Endothelial cell of umbilical vein (primary cell): ENCODE measurements at regions not wholly inside any gene's neighbourhood (a gene's known extent, or its start where the extent isn't known, plus 50 kb on each side); places are given as distances from the start of the nearest gene placed in this dataset.

ENCODE experiments used
- BruUV-seq: library from RNA; stranded (reverse); fragments of 400-500 nt; replicated peaks from 2 replicates; lab custom pipeline; 2021; lab: Mats Ljungman, UMichigan
- CTCF ChIA-PET: fragments of 300-600, 350-600 bp; sonication (Branson Sonifier 250); formaldehyde crosslinking; loops from one replicate; lab custom pipeline; 2021; ENCODE audit warnings: antibody characterized with exemption, inconsistent platforms; lab: Charles Lee
- POLR2A ChIA-PET: fragments of 300-600, 350-600 bp; sonication (Branson Sonifier 250); formaldehyde crosslinking; loops from one replicate; lab custom pipeline; 2021; ENCODE audit warnings: antibody characterized with exemption, inconsistent platforms; lab: Charles Lee
- DNase-seq: peaks from one replicate; pipeline ENCODE4 v3.0.0-alpha.2; 2011; ENCODE audit warnings: low read depth, low spot score
- FAIRE-seq: peaks from 2 replicates; lab custom pipeline; 2011; peaks lifted over from hg19 to GRCh38; lab: Jason Lieb, UNC
- H2AFZ ChIP-seq: 2 replicates; pipeline ENCODE4 v1.6.0; 2012; ENCODE audit warnings: low read depth, low read length, control low read depth, inconsistent platforms
- H3K27ac ChIP-seq: 2 replicates; pipeline ENCODE4 v1.5.1; 2011; ENCODE audit warnings: low read depth, mild to moderate bottlenecking, control low read depth, low read length, moderate library complexity; ENCODE audit not compliant: insufficient read depth
- H3K27me3 ChIP-seq, 2 experiments: 2 replicates each; pipeline versions ENCODE4 v1.6.0 to v1.6.1; 2011; ENCODE audit warnings: low read length in 2 of 2, mixed read lengths in 1 of 2; ENCODE audit not compliant: control insufficient read depth in 2 of 2, insufficient read depth in 2 of 2
- H3K36me3 ChIP-seq, 2 experiments: 2 replicates in 1 of 2; 3 replicates in 1 of 2; pipeline ENCODE4 v1.5.1; 2011; ENCODE audit warnings: low read length in 2 of 2, mild to moderate bottlenecking in 1 of 2, moderate library complexity in 1 of 2; ENCODE audit not compliant: control insufficient read depth in 2 of 2, insufficient read depth in 2 of 2; ENCODE audit errors: extremely low read depth in 1 of 2
- H3K4me1 ChIP-seq: 3 replicates; pipeline ENCODE4 v1.5.1; 2011; ENCODE audit warnings: mild to moderate bottlenecking, low read length; ENCODE audit not compliant: control insufficient read depth, insufficient read depth; ENCODE audit errors: extremely low read depth
- H3K4me2 ChIP-seq: 2 replicates; pipeline ENCODE4 v1.6.1; 2011; ENCODE audit warnings: low read length, control low read depth, mixed read lengths; ENCODE audit not compliant: insufficient read depth
- H3K4me3 ChIP-seq, 3 experiments: fragments of 200-600 bp in 1 of 3; sonication (generic), shearing (Covaris generic) in 1 of 3; replicated peaks in 1 of 3; 2 replicates each; pipeline ENCODE4 v1.5.1; 2011 to 2016; ENCODE audit warnings: control low read depth in 3 of 3, low read length in 3 of 3, mild to moderate bottlenecking in 2 of 3, inconsistent platforms in 1 of 3, low read depth in 1 of 3, moderate library complexity in 1 of 3; ENCODE audit not compliant: insufficient read depth in 1 of 3
- H3K79me2 ChIP-seq: 2 replicates; pipeline ENCODE4 v1.6.0; 2012; ENCODE audit warnings: low read length, inconsistent platforms; ENCODE audit not compliant: control insufficient read depth, insufficient read depth
- H3K9ac ChIP-seq: replicated peaks from 2 replicates; pipeline ENCODE3; 2011; ENCODE audit warnings: low read length, control low read depth; ENCODE audit not compliant: insufficient read depth; ENCODE audit errors: extremely low read depth
- H3K9me1 ChIP-seq: replicated peaks from 3 replicates; pipeline ENCODE4 v1.6.0; 2011; ENCODE audit warnings: mild to moderate bottlenecking, low read length; ENCODE audit not compliant: control insufficient read depth, insufficient read depth; ENCODE audit errors: extremely low read depth
- H3K9me3 ChIP-seq: replicated peaks from 2 replicates; pipeline ENCODE4 v1.5.1; 2012; ENCODE audit warnings: low read length, inconsistent platforms; ENCODE audit not compliant: control insufficient read depth, insufficient read depth
- H4K20me1 ChIP-seq: replicated peaks from 2 replicates; pipeline ENCODE3; 2011; ENCODE audit warnings: mild to moderate bottlenecking, low read length; ENCODE audit not compliant: control insufficient read depth, insufficient read depth; ENCODE audit errors: extremely low read depth
- CTCF ChIP-seq, 2 donors: IDR thresholded peaks; 1 replicate in 1 of 2; 2 replicates in 1 of 2; pipeline ENCODE4 v1.5.1; 2011; ENCODE audit warnings: low read length in 2 of 2, mild to moderate bottlenecking in 2 of 2, moderate library complexity in 2 of 2, control low read depth in 1 of 2, inconsistent platforms in 1 of 2, low read depth in 1 of 2; ENCODE audit not compliant: insufficient read depth in 1 of 2; ENCODE audit errors: extremely low read depth in 1 of 2
- EZH2 ChIP-seq: IDR thresholded peaks from 2 replicates; pipeline ENCODE4 v1.6.1; 2012; ENCODE audit warnings: borderline replicate concordance, low read depth, mild to moderate bottlenecking, moderate library complexity, low read length, inconsistent platforms; ENCODE audit not compliant: severe bottlenecking
- FOS ChIP-seq: IDR thresholded peaks from 2 replicates; pipeline ENCODE4 v1.6.1; 2011; ENCODE audit warnings: mild to moderate bottlenecking, low read length, moderate library complexity, borderline replicate concordance; ENCODE audit not compliant: insufficient read depth
- GATA2 ChIP-seq: IDR thresholded peaks from 2 replicates; pipeline ENCODE4 v1.7.0; 2011; ENCODE audit warnings: low read depth, mild to moderate bottlenecking, moderate library complexity, mixed read lengths, low read length; ENCODE audit not compliant: insufficient read length, insufficient read depth
- JUN ChIP-seq: IDR thresholded peaks from 2 replicates; pipeline ENCODE4 v1.6.1; 2011; ENCODE audit warnings: borderline replicate concordance, low read depth; ENCODE audit not compliant: insufficient read length, insufficient read depth
- MAX ChIP-seq: IDR thresholded peaks from 2 replicates; pipeline ENCODE4 v1.6.1; 2011; ENCODE audit not compliant: insufficient read depth, insufficient read length
- MYC ChIP-seq: IDR thresholded peaks from one replicate; pipeline ENCODE4 v1.6.1; 2011; ENCODE audit warnings: mild to moderate bottlenecking, low read depth, low read length
- POLR2A ChIP-seq: IDR thresholded peaks from 2 replicates; pipeline ENCODE4 v1.6.1; 2012; ENCODE audit warnings: low read depth, mild to moderate bottlenecking, control low read depth, low read length
- POLR2AphosphoS5 ChIP-seq: IDR thresholded peaks from 2 replicates; pipeline ENCODE4 v1.6.1; 2012; ENCODE audit warnings: low read depth, mild to moderate bottlenecking, control low read depth, low read length, moderate library complexity; ENCODE audit not compliant: insufficient read depth
- dilution Hi-C: fragments of 300-500 bp; cut with MboI; formaldehyde crosslinking; loops from one replicate; pipeline ENCODE4 v1.15.0; 2019; ENCODE audit warnings: low sequenced_read_pairs; ENCODE audit not compliant: extremely low pct_ligation_motif_present
- intact Hi-C: fragments of 100-400 bp; cut with micrococcal nuclease; formaldehyde crosslinking; loops from one replicate; pipeline ENCODE4 v1.10.0; 2022

GRCh38 chr12:91622981-91623380 is 440.4 kb upstream of the DCN start:
- ChIA-PET POLR2A (no interaction called here), CTCF (interaction anchor here (0.8 to 1.4 kb wide), 3 partner anchors 20 to 188 kb away, joined by 3 to 4 read pairs (median 3); no protein-coding TSS in a partner anchor)
- H3K79me2 ChIP-seq = no peaks in the 10 kb centered on the region
- H3K9me1 ChIP-seq = no peaks in the 10 kb centered on the region
- no peak overlapping the region for H3K27ac ChIP-seq
- intact Hi-C loops (no loop called here), dilution Hi-C loops (no loop called here)
- no peaks in the 10 kb centered on the region for H3K4me1 ChIP-seq
- no peaks in the 10 kb centered on the region for H3K36me3 ChIP-seq
- TF ChIP-seq FOS = no peak
- no peak for TF ChIP-seq GATA2
- TF ChIP-seq EZH2 = no peak
- TF ChIP-seq MYC = no peak
- no peak for TF ChIP-seq POLR2AphosphoS5
- no peak for TF ChIP-seq CTCF (IDR thresholded peaks at IDR 0.05; ENCODE audit: extremely low read depth in 1 of 2, insufficient read depth in 1 of 2, low read depth in 1 of 2, low read length in 2 of 2)
- TF ChIP-seq POLR2A = no peak
- no peak for TF ChIP-seq MAX
- no peak for TF ChIP-seq JUN
- H3K4me3 ChIP-seq = no peak overlapping the region
- no peaks in the 10 kb centered on the region for H4K20me1 ChIP-seq
- FAIRE-seq (no peak), DNase-seq (no peak)
- no peak overlapping the region for H3K9ac ChIP-seq
- H3K27me3 ChIP-seq = peaks cover 0 to 1% of the 10 kb centered on the region in 2 experiments
- no peak overlapping the region for H3K4me2 ChIP-seq
- no peaks in the 10 kb centered on the region for H3K9me3 ChIP-seq
- BruUV-seq = no TSS peak
- no peak overlapping the region for H2AFZ ChIP-seq
